Naive thymus-derived CD4-positive, alpha-beta T cell (primary cell): ENCODE measurements at regions not wholly inside any gene's neighbourhood (a gene's known extent, or its start where the extent isn't known, plus 50 kb on each side); places are given as distances from the start of the nearest gene placed in this dataset.

ENCODE experiments used
- ATAC-seq: fragments of 150-1000 bp; cut with Tn5 transposase; 2 replicates; pipeline ENCODE4 v1.10.0; 2021; ENCODE audit warnings: mild to moderate bottlenecking, moderate library complexity
- CTCF ChIA-PET: fragments of 350-600 bp; sonication (Branson Sonifier 250); formaldehyde crosslinking; loops from one replicate; lab custom pipeline; 2021; ENCODE audit warnings: antibody characterized with exemption; lab: Charles Lee
- POLR2A ChIA-PET: fragments of 350-600 bp; sonication (Branson Sonifier 250); formaldehyde crosslinking; loops from one replicate; lab custom pipeline; 2021; ENCODE audit warnings: antibody characterized with exemption, inconsistent platforms; lab: Charles Lee
- DNase-seq, 9 donors: peaks; one replicate each; pipeline versions ENCODE4 v3.0.0 to v3.0.0-alpha.2; 2020 to 2022; ENCODE audit warnings: mixed read lengths in 1 of 9
- H3K27ac ChIP-seq: one replicate; pipeline ENCODE4 v1.7.0; 2013; ENCODE audit warnings: mild to moderate bottlenecking, low read depth, low read length, moderate library complexity
- H3K27me3 ChIP-seq, 2 donors: one replicate each; pipeline ENCODE4 v1.7.0; 2013; ENCODE audit warnings: low read length in 2 of 2, mild to moderate bottlenecking in 2 of 2, moderate library complexity in 2 of 2; ENCODE audit not compliant: control insufficient read depth in 2 of 2, insufficient read depth in 2 of 2
- H3K36me3 ChIP-seq, 3 experiments: 1 replicate in 2 of 3; 2 replicates in 1 of 3; pipeline ENCODE4 v1.7.0; 2013; ENCODE audit warnings: low read length in 3 of 3, mild to moderate bottlenecking in 3 of 3, moderate library complexity in 1 of 3; ENCODE audit not compliant: insufficient read depth in 3 of 3, control insufficient read depth in 2 of 3
- H3K4me1 ChIP-seq, 2 donors: one replicate each; pipeline ENCODE4 v1.7.0; 2013; ENCODE audit warnings: low read length in 2 of 2, mild to moderate bottlenecking in 2 of 2, moderate library complexity in 1 of 2; ENCODE audit not compliant: control insufficient read depth in 2 of 2, insufficient read depth in 2 of 2
- H3K4me3 ChIP-seq: 2 replicates; pipeline ENCODE4 v1.7.0; 2013; ENCODE audit warnings: mild to moderate bottlenecking, low read length
- H3K9me3 ChIP-seq, 3 experiments: 1 replicate in 2 of 3; 2 replicates in 1 of 3; pipeline ENCODE4 v1.7.0; 2013; ENCODE audit warnings: low read length in 3 of 3; ENCODE audit not compliant: control insufficient read depth in 2 of 3
- H3K27ac Mint-ChIP-seq, 9 donors: one replicate each; pipeline ENCODE4 v1.8.0; 2020 to 2022; ENCODE audit warnings: mixed read lengths in 9 of 9, mild to moderate bottlenecking in 8 of 9, moderate library complexity in 5 of 9, inconsistent platforms in 2 of 9
- H3K27me3 Mint-ChIP-seq, 5 donors: one replicate each; pipeline ENCODE4 v1.8.0; 2021 to 2022; ENCODE audit warnings: mixed read lengths in 5 of 5, mild to moderate bottlenecking in 1 of 5
- H3K36me3 Mint-ChIP-seq, 5 donors: one replicate each; pipeline ENCODE4 v1.8.0; 2020 to 2022; ENCODE audit warnings: mixed read lengths in 5 of 5, mild to moderate bottlenecking in 3 of 5, inconsistent platforms in 1 of 5
- H3K4me1 Mint-ChIP-seq, 7 donors: one replicate each; pipeline ENCODE4 v1.8.0; 2020 to 2022; ENCODE audit warnings: mixed read lengths in 7 of 7, mild to moderate bottlenecking in 3 of 7, inconsistent platforms in 1 of 7
- H3K4me3 Mint-ChIP-seq, 10 donors: one replicate each; pipeline ENCODE4 v1.8.0; 2020 to 2022; ENCODE audit warnings: mild to moderate bottlenecking in 10 of 10, mixed read lengths in 10 of 10, moderate library complexity in 6 of 10, inconsistent platforms in 2 of 10
- H3K9me3 Mint-ChIP-seq, 11 donors: one replicate each; pipeline ENCODE4 v1.8.0; 2020 to 2022; ENCODE audit warnings: mixed read lengths in 11 of 11, mild to moderate bottlenecking in 4 of 11, inconsistent platforms in 1 of 11, moderate library complexity in 1 of 11
- intact Hi-C, 2 donors: fragments of 100-400 bp; cut with micrococcal nuclease; formaldehyde crosslinking; loops; one replicate each; pipeline ENCODE4 v1.15.1; 2023

GRCh38 chr10:61330669-61331068 lies 122.5 kb downstream of the TMEM26 start:
- no peak for DNase-seq
- intact Hi-C loops, result no loop called here
- no peak for ATAC-seq

GRCh38 chr10:61329854-61330253 lies 123.3 kb downstream of the TMEM26 start:
- no peaks in the 10 kb centered on the region for H3K27me3 ChIP-seq
- ChIA-PET POLR2A (no interaction called here), CTCF (no interaction called here)
- no peaks in the 10 kb centered on the region for H3K36me3 ChIP-seq
- Mint-ChIP-seq H3K4me1 (no peaks in the 10 kb centered on the region), H3K4me3 (no peak overlapping the region), H3K27ac (no peak overlapping the region), H3K27me3 (peaks cover 0 to 18% (median 4%) of the 10 kb centered on the region in 5 donors), H3K9me3 (peaks cover 0 to 27% (median 5%) of the 10 kb centered on the region in 11 donors), H3K36me3 (no peaks in the 10 kb centered on the region)
- H3K4me1 ChIP-seq, result no peaks in the 10 kb centered on the region
- DNase-seq (no peak), ATAC-seq (no peak)
- no peak overlapping the region for H3K27ac ChIP-seq
- intact Hi-C loops, result no loop called here
- H3K9me3 ChIP-seq, result no peaks in the 10 kb centered on the region
- no peak overlapping the region for H3K4me3 ChIP-seq

More at GRCh38 chr10:61330669-61331068, 122.5 kb downstream of the TMEM26 start:
- CTCF ChIA-PET, result no interaction called here
- Histone ChIP-seq H3K36me3 (no peaks in the 10 kb centered on the region), H3K27ac (no peak overlapping the region), H3K4me1 (no peaks in the 10 kb centered on the region), H3K27me3 (no peaks in the 10 kb centered on the region), H3K4me3 (no peak overlapping the region), H3K9me3 (no peaks in the 10 kb centered on the region)
- Mint-ChIP-seq H3K36me3 (no peaks in the 10 kb centered on the region), H3K27ac (no peak overlapping the region), H3K4me1 (no peaks in the 10 kb centered on the region), H3K9me3 (peaks cover 2 to 27% (median 5%) of the 10 kb centered on the region in 11 donors), H3K4me3 (no peak overlapping the region), H3K27me3 (peaks cover 0 to 12% (median 4%) of the 10 kb centered on the region in 5 donors)
- POLR2A ChIA-PET, result no interaction called here

- H3K36me3 ChIP-seq, result no peaks in the 10 kb centered on the region
- no peak overlapping the region for H3K27ac Mint-ChIP-seq
- H3K36me3 Mint-ChIP-seq, result no peaks in the 10 kb centered on the region
- no peak for ATAC-seq
- intact Hi-C loops, result no loop called here
- H3K4me3 Mint-ChIP-seq, result no peak overlapping the region
- ChIA-PET POLR2A (no interaction called here), CTCF (no interaction called here)
- no peak overlapping the region for H3K4me3 ChIP-seq
- peaks cover 0 to 28% (median 3%) of the 10 kb centered on the region in 5 donors for H3K27me3 Mint-ChIP-seq
- H3K4me1 ChIP-seq, result no peaks in the 10 kb centered on the region
- H3K9me3 ChIP-seq, result no peaks in the 10 kb centered on the region
- no peaks in the 10 kb centered on the region for H3K27me3 ChIP-seq
- H3K27ac ChIP-seq, result no peak overlapping the region
- peaks cover 0 to 2% (median 0%) of the 10 kb centered on the region in 7 donors for H3K4me1 Mint-ChIP-seq
- DNase-seq, result no peak
- H3K9me3 Mint-ChIP-seq, result peaks cover 0 to 20% (median 5%) of the 10 kb centered on the region in 11 donors
Observed at GRCh38 chr10:61325223-61325960, 127.8 kb downstream of the TMEM26 start.

- Histone ChIP-seq H3K9me3 (no peaks in the 10 kb centered on the region), H3K36me3 (no peaks in the 10 kb centered on the region), H3K27ac (no peak overlapping the region), H3K27me3 (no peaks in the 10 kb centered on the region), H3K4me1 (no peaks in the 10 kb centered on the region), H3K4me3 (no peak overlapping the region)
- DNase-seq (no peak), ATAC-seq (no peak)
- intact Hi-C loops, result no loop called here
- Mint-ChIP-seq H3K4me1 (peaks cover 0 to 2% (median 0%) of the 10 kb centered on the region in 7 donors), H3K9me3 (peaks cover 0 to 8% (median 2%) of the 10 kb centered on the region in 11 donors), H3K27ac (no peak overlapping the region), H3K27me3 (peaks cover 0 to 28% (median 3%) of the 10 kb centered on the region in 5 donors), H3K36me3 (no peaks in the 10 kb centered on the region), H3K4me3 (no peak overlapping the region)
- ChIA-PET CTCF (no interaction called here), POLR2A (no interaction called here)
Observed at GRCh38 chr10:61323726-61324125, 129.5 kb downstream of the TMEM26 start.

GRCh38 chr10:61321041-61321857 lies 131.9 kb downstream of the TMEM26 start:
- POLR2A ChIA-PET, result no interaction called here
- no peak for ATAC-seq
- Mint-ChIP-seq H3K9me3 (peaks cover 0 to 2% (median 0%) of the 10 kb centered on the region in 11 donors), H3K36me3 (no peaks in the 10 kb centered on the region), H3K4me3 (no peak overlapping the region), H3K27ac (no peak overlapping the region), H3K4me1 (peaks cover 0 to 2% (median 0%) of the 10 kb centered on the region in 7 donors), H3K27me3 (peaks cover 0 to 19% (median 3%) of the 10 kb centered on the region in 5 donors)
- Histone ChIP-seq H3K4me1 (no peaks in the 10 kb centered on the region), H3K27ac (no peak overlapping the region), H3K27me3 (no peaks in the 10 kb centered on the region), H3K36me3 (no peaks in the 10 kb centered on the region), H3K4me3 (no peak overlapping the region), H3K9me3 (no peaks in the 10 kb centered on the region)
- intact Hi-C loops, result no loop called here
- CTCF ChIA-PET, result no interaction called here
- no peak for DNase-seq

- intact Hi-C loops, result no loop called here
- no peaks in the 10 kb centered on the region for H3K9me3 ChIP-seq
- Mint-ChIP-seq H3K27me3 (peaks cover 0 to 17% (median 1%) of the 10 kb centered on the region in 5 donors), H3K4me3 (no peak overlapping the region), H3K27ac (no peak overlapping the region), H3K36me3 (no peaks in the 10 kb centered on the region), H3K9me3 (peaks cover 0 to 2% (median 0%) of the 10 kb centered on the region in 11 donors), H3K4me1 (peaks cover 0 to 2% (median 0%) of the 10 kb centered on the region in 7 donors)
- H3K27me3 ChIP-seq, result no peaks in the 10 kb centered on the region
- H3K27ac ChIP-seq, result no peak overlapping the region
- ATAC-seq (no peak), DNase-seq (no peak)
- ChIA-PET POLR2A (no interaction called here), CTCF (no interaction called here)
- H3K4me1 ChIP-seq, result no peaks in the 10 kb centered on the region
- no peak overlapping the region for H3K4me3 ChIP-seq
- H3K36me3 ChIP-seq, result no peaks in the 10 kb centered on the region
Observed at GRCh38 chr10:61320257-61320587, 133.0 kb downstream of the TMEM26 start.
